Sigmoid colon (tissue), 6 donors: ENCODE measurements at regions not wholly inside any gene's neighbourhood (a gene's known extent, or its start where the extent isn't known, plus 50 kb on each side); places are given as distances from the start of the nearest gene placed in this dataset.
"Not testable (repeated sequence)": the region's sequence is repeated elsewhere in the genome, so short reads cannot be mapped to it uniquely, and the experiment has no call there.

Experiments
- DNase-seq: peaks from one replicate; pipeline ENCODE4 v3.0.0-alpha.2; 2019
- H3K27ac ChIP-seq, 4 donors: fragments of 200-600 bp; sonication (generic); one replicate each; pipeline ENCODE4 v1.5.1; 2016 to 2019; ENCODE audit warnings: mild to moderate bottlenecking in 1 of 4
- H3K27me3 ChIP-seq, 3 donors: fragments of 200-600 bp; sonication (generic); one replicate each; pipeline ENCODE4 v1.5.1; 2019; ENCODE audit warnings: mild to moderate bottlenecking in 1 of 3
- H3K36me3 ChIP-seq, 4 donors: fragments of 200-600 bp; sonication (generic); one replicate each; pipeline ENCODE4 v1.5.1; 2016 to 2019
- H3K4me1 ChIP-seq, 4 donors: fragments of 200-600 bp; sonication (generic); one replicate each; pipeline ENCODE4 v1.5.1; 2017 to 2019
- H3K4me3 ChIP-seq, 4 donors: fragments of 200-600 bp; sonication (generic); one replicate each; pipeline ENCODE4 v1.5.1; 2017 to 2019; ENCODE audit warnings: mild to moderate bottlenecking in 2 of 4, moderate library complexity in 1 of 4
- H3K9me3 ChIP-seq, 4 donors: fragments of 200-600 bp in 3 of 4; sonication (generic) in 3 of 4; one replicate each; pipeline versions ENCODE4 v1.5.1 to v1.6.1; 2013 to 2019
- CTCF ChIP-seq, 4 experiments: fragments of 450-650 bp in 3 of 4; fragments of 200-600 bp in 1 of 4; IDR thresholded peaks; one replicate each; pipeline ENCODE4 v1.5.1; 2016 to 2019; ENCODE audit warnings: antibody characterized with exemption in 4 of 4, mild to moderate bottlenecking in 3 of 4, moderate library complexity in 2 of 4
- EP300 ChIP-seq, 4 donors: sonication (generic); formaldehyde crosslinking; IDR thresholded peaks; one replicate each; pipeline ENCODE4 v1.6.1; 2017; ENCODE audit warnings: antibody characterized with exemption in 4 of 4
- POLR2A ChIP-seq, 2 donors: fragments of 450-650 bp; IDR thresholded peaks; one replicate each; pipeline ENCODE4 v1.6.1; 2016; ENCODE audit warnings: antibody characterized with exemption in 2 of 2, mild to moderate bottlenecking in 2 of 2, moderate library complexity in 2 of 2
- POLR2AphosphoS5 ChIP-seq, 4 donors: sonication (generic); formaldehyde crosslinking; IDR thresholded peaks; one replicate each; pipeline ENCODE4 v1.6.1; 2017; ENCODE audit warnings: antibody characterized with exemption in 4 of 4
- WGBS, 2 donors: extraction: QIAGEN DNeasy Blood & Tissue Kit; methylation state at CpG; one replicate each; pipeline ENCODE4 v1.1.7; 2013; 5-methylcytosine and 5-hydroxymethylcytosine counted together
- intact Hi-C: fragments of 100-400 bp; cut with DNase I; formaldehyde crosslinking; loops from one replicate; pipeline ENCODE4 v1.15.1; 2023
- donor health status: healthy with polysubstance abuse.
- donor health status: healthy.

GRCh38 chr7:109659261-109659660 is 1089.6 kb downstream of the DNAJB9 start:
- no peak for TF ChIP-seq CTCF (IDR thresholded peaks at IDR 0.05)
- TF ChIP-seq POLR2AphosphoS5 (IDR thresholded peaks at IDR 0.05): no peak
- no peak for TF ChIP-seq POLR2A (IDR thresholded peaks at IDR 0.05)
- no peak for TF ChIP-seq EP300 (IDR thresholded peaks at IDR 0.05)
- WGBS, 2 donors: 41 to 54% methylated on average over 2 of the region's 2 CpGs
- no peaks in the 10 kb centered on the region for H3K27me3 ChIP-seq

GRCh38 chr7:109660401-109660800 is 1090.7 kb downstream of the DNAJB9 start:
- WGBS, 2 donors: 67 to 73% methylated on average over 4 of the region's 4 CpGs
- Histone ChIP-seq H3K4me3 (no peak overlapping the region), H3K36me3 (no peaks in the 10 kb centered on the region), H3K27ac (no peak overlapping the region), H3K9me3 (no peaks in the 10 kb centered on the region), H3K4me1 (no peaks in the 10 kb centered on the region), H3K27me3 (no peaks in the 10 kb centered on the region)
- DNase-seq: no peak
- intact Hi-C loops: no loop called here
- TF ChIP-seq POLR2AphosphoS5 (IDR thresholded peaks at IDR 0.05) (no peak), CTCF (IDR thresholded peaks at IDR 0.05) (no peak), EP300 (IDR thresholded peaks at IDR 0.05) (no peak), POLR2A (IDR thresholded peaks at IDR 0.05) (no peak)

More at GRCh38 chr7:109659261-109659660, 1089.6 kb downstream of the DNAJB9 start:
- DNase-seq: no peak
- Histone ChIP-seq H3K4me1 (no peaks in the 10 kb centered on the region), H3K9me3 (no peaks in the 10 kb centered on the region), H3K36me3 (no peaks in the 10 kb centered on the region), H3K27ac (no peak overlapping the region), H3K4me3 (no peak overlapping the region)
- intact Hi-C loops: no loop called here

GRCh38 chr7:109663806-109664205 is 1094.1 kb downstream of the DNAJB9 start:
- no peaks in the 10 kb centered on the region for H3K9me3 ChIP-seq
- no peak for TF ChIP-seq POLR2A (IDR thresholded peaks at IDR 0.05)
- TF ChIP-seq POLR2AphosphoS5 (IDR thresholded peaks at IDR 0.05): no peak
- TF ChIP-seq EP300 (IDR thresholded peaks at IDR 0.05): no peak
- no peak for TF ChIP-seq CTCF (IDR thresholded peaks at IDR 0.05)
- no peaks in the 10 kb centered on the region for H3K36me3 ChIP-seq
- no peaks in the 10 kb centered on the region for H3K27me3 ChIP-seq
- 91% methylated on average over 3 of the region's 3 CpGs for WGBS, 2 donors
- H3K4me3 ChIP-seq: no peak overlapping the region
- no peak for DNase-seq
- no peak overlapping the region for H3K27ac ChIP-seq
- H3K4me1 ChIP-seq: no peaks in the 10 kb centered on the region
- intact Hi-C loops: no loop called here

GRCh38 chr7:109687269-109687668 is 1117.6 kb downstream of the DNAJB9 start:
- intact Hi-C loops, H3K36me3 ChIP-seq, H3K9me3 ChIP-seq, H3K4me1 ChIP-seq, DNase-seq, H3K27me3 ChIP-seq, H3K4me3 ChIP-seq, H3K27ac ChIP-seq: not testable (repeated sequence)
- WGBS, 2 donors: 95 to 97% methylated on average over 2 of the region's 2 CpGs

- H3K36me3 ChIP-seq, H3K9me3 ChIP-seq, intact Hi-C loops, H3K27me3 ChIP-seq, DNase-seq, H3K4me1 ChIP-seq, H3K4me3 ChIP-seq, H3K27ac ChIP-seq: not testable (repeated sequence)
- WGBS, 2 donors: 58 to 73% methylated on average over 4 of the region's 4 CpGs
Measured at GRCh38 chr7:109692613-109693012, 1122.9 kb downstream of the DNAJB9 start.

GRCh38 chr7:109694149-109695071 is 1124.7 kb downstream of the DNAJB9 start:
- intact Hi-C loops: no loop called here
- no peaks in the 10 kb centered on the region for H3K36me3 ChIP-seq
- no peak for DNase-seq
- H3K27me3 ChIP-seq: no peaks in the 10 kb centered on the region
- 73 to 76% methylated on average over 4 of the region's 4 CpGs for WGBS, 2 donors
- no peak overlapping the region for H3K27ac ChIP-seq
- H3K9me3 ChIP-seq: no peaks in the 10 kb centered on the region
- H3K4me3 ChIP-seq: no peak overlapping the region
- H3K4me1 ChIP-seq: no peaks in the 10 kb centered on the region
- no peak for TF ChIP-seq POLR2AphosphoS5 (IDR thresholded peaks at IDR 0.05)
- no peak for TF ChIP-seq EP300 (IDR thresholded peaks at IDR 0.05)
- no peak for TF ChIP-seq POLR2A (IDR thresholded peaks at IDR 0.05)
- TF ChIP-seq CTCF (IDR thresholded peaks at IDR 0.05): no peak
